ENCODE measurements at regions not wholly inside any gene's neighbourhood (a gene's known extent, or its start where the extent isn't known, plus 50 kb on each side); places are given as distances from the start of the nearest gene placed in this dataset.

DNA sequence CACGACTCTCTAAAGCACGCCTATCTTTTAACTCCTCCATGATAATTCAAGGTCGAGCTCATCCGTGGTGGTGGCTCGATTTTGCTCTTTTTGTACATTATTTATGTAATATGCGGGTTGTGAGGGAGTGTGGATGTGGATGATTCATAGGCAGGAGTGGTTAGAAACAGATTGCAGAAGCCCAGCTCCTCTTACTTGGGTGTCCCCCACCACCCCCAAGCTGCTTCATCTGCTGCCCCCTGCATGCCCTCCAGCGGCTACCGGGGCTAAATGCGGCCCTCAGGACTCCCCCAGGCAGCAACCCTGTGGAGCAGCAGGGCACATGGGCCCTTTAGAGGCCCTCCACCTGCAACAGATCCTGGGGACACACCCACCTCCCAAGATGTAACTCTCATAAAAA, 111.5 kb upstream of the SELENOK start:
- no peaks in the 10 kb centered on the region for H3K27me3 ChIP-seq (ENCODE audit: insufficient read depth in 3 of 3, low read length in 2 of 3)
- H3K4me1 ChIP-seq: no peaks in the 10 kb centered on the region
- TF ChIP-seq, protein P1, sequence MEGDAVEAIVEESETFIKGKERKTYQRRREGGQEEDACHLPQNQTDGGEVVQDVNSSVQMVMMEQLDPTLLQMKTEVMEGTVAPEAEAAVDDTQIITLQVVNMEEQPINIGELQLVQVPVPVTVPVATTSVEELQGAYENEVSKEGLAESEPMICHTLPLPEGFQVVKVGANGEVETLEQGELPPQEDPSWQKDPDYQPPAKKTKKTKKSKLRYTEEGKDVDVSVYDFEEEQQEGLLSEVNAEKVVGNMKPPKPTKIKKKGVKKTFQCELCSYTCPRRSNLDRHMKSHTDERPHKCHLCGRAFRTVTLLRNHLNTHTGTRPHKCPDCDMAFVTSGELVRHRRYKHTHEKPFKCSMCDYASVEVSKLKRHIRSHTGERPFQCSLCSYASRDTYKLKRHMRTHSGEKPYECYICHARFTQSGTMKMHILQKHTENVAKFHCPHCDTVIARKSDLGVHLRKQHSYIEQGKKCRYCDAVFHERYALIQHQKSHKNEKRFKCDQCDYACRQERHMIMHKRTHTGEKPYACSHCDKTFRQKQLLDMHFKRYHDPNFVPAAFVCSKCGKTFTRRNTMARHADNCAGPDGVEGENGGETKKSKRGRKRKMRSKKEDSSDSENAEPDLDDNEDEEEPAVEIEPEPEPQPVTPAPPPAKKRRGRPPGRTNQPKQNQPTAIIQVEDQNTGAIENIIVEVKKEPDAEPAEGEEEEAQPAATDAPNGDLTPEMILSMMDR (IDR thresholded peaks at IDR 0.05): no peak
- no peak overlapping the region for H3K27ac ChIP-seq
- ATAC-seq: no peak
- H3K4me3 ChIP-seq: no peak overlapping the region
- H3K36me3 ChIP-seq (ENCODE audit: insufficient read depth in 1 of 2, low read depth in 1 of 2): no peaks in the 10 kb centered on the region
- 73 to 81% (median 79%) methylated on average over 9 of the region's 9 CpGs for WGBS, 3 donors
- intact Hi-C loops (cut with DNase I): no loop called here
- DNase-seq: no peak
- H3K9me3 ChIP-seq: no peaks in the 10 kb centered on the region

DNA sequence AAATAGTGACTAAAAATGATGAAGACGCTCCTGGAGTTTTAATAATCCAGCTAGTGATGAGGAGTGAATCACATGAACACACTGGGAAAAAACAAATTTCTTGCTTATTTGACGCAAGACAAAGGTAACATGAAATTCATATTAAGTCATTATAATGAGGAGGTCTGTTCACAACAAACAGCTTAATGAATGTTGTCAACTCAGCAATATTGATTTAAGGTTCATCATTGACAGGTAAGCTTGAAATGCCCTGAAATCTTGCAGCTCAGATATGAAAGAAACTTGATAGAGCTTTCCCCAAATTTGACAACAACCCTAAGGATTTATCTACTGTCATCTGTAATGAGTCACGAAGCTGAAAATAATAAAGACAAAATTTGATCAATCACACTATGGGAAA, 108.1 kb upstream of the SELENOK start:
- intact Hi-C loops (cut with DNase I): no loop called here

DNA sequence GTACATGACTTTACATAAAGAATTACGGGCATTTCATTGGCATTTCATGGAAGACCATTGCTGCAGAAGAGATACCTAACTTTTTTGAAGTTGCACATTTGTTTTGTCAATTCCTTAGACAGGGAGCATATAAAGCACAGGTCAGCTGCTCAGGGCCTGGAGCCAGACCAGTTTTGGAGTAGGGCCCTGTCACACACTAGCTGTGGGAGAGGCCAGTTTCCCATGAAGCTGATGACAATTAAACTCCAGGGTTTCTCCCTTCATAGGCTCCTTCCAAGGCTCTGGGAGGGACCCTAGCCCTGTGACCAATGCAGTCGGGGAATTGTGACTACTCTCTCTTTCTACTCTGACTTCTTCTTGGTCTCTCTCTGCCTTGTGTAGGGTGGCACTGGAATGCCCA, 107.3 kb upstream of the SELENOK start:
- intact Hi-C loops (cut with DNase I): no loop called here

More for the DNA sequence above, 108.1 kb upstream of the SELENOK start:
- Histone ChIP-seq H3K9me3 (no peaks in the 10 kb centered on the region), H3K4me3 (no peak overlapping the region), H3K36me3 (ENCODE audit: insufficient read depth in 1 of 2, low read depth in 1 of 2) (no peaks in the 10 kb centered on the region), H3K27me3 (ENCODE audit: insufficient read depth in 3 of 3, low read length in 2 of 3) (no peaks in the 10 kb centered on the region), H3K4me1 (no peaks in the 10 kb centered on the region), H3K27ac (no peak overlapping the region)
- DNase-seq (no peak), ATAC-seq (no peak)
- 89 to 93% (median 92%) methylated on average over 3 of the region's 3 CpGs for WGBS, 3 donors
- TF ChIP-seq, protein P1 (IDR thresholded peaks at IDR 0.05): no peak

DNA sequence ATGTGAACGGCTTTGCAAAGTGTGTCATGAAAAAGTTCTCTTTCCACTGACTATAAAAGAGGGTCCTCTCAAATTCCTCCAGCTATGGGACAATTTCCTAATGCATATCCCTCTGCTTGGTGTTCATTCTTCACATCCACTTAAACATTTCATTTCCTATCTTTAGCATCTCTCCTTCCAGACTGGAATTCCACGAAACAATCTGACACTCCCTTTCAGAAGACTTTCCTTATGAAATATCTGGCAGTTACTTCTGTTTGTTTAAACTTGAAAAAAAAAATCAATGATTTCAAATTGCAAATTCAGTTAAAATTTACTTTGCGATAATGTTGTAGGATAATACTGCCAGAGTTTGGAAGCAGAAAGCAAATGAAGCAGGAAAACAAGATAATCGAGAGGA, 105.8 kb upstream of the SELENOK start:
- intact Hi-C loops (cut with DNase I): no loop called here
- WGBS, 3 donors: 71 to 78% (median 72%) methylated on average over 4 of the region's 4 CpGs
- DNase-seq: no peak
- no peak overlapping the region for H3K4me3 ChIP-seq
- no peaks in the 10 kb centered on the region for H3K36me3 ChIP-seq (ENCODE audit: insufficient read depth in 1 of 2, low read depth in 1 of 2)
- no peak overlapping the region for H3K27ac ChIP-seq
- TF ChIP-seq, protein P1 (IDR thresholded peaks at IDR 0.05): no peak
- H3K27me3 ChIP-seq (ENCODE audit: insufficient read depth in 3 of 3, low read length in 2 of 3): no peaks in the 10 kb centered on the region
- no peaks in the 10 kb centered on the region for H3K9me3 ChIP-seq
- no peak for ATAC-seq
- H3K4me1 ChIP-seq: no peaks in the 10 kb centered on the region

More for the DNA sequence above, 107.3 kb upstream of the SELENOK start:
- Histone ChIP-seq H3K36me3 (ENCODE audit: insufficient read depth in 1 of 2, low read depth in 1 of 2) (no peaks in the 10 kb centered on the region), H3K27me3 (ENCODE audit: insufficient read depth in 3 of 3, low read length in 2 of 3) (no peaks in the 10 kb centered on the region), H3K27ac (no peak overlapping the region), H3K4me1 (no peaks in the 10 kb centered on the region), H3K9me3 (no peaks in the 10 kb centered on the region), H3K4me3 (no peak overlapping the region)
- WGBS, 3 donors: 53 to 61% (median 54%) methylated on average over 2 of the region's 2 CpGs
- TF ChIP-seq, protein P1 (IDR thresholded peaks at IDR 0.05): no peak
- DNase-seq: no peak
- no peak for ATAC-seq

DNA sequence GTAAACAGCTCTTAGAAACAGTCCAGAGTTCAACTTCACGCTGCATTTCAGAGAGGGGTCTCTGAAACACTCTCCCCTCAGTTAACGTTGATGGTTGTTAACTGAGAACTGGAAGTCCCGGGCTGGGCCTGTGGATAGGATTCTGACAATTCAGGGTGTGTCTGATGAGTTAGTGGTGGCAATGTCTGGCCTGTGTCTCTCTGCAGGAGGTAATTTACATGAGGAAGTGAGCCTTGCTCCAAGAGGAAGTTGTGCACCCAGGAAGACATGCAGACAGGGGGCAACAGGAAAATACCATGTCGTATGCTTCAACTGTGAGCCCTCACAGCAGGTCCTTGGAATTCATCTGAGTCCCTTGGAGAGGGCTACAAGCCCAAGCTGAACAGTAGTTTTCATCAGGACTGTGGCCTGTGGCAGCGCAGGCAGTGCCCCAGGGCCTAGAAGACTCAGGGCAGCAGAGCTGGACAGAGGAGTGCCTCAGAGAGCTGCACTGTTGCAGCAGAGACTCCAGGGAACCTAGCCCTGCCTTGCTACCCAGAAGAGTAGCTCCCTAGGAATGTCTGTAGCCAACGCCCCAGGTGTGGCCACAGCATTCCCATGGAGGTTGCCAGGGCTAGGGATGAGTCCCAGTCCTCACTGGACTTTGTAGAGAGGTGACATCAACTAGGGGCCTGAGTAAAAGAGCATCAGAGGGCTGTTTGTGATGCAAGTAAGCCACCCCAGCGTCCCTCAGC, 104.6 kb upstream of the SELENOK start:
- no peaks in the 10 kb centered on the region for H3K4me1 ChIP-seq
- DNase-seq (no peak), ATAC-seq (no peak)
- no peak overlapping the region for H3K4me3 ChIP-seq
- no peak overlapping the region for H3K27ac ChIP-seq
- no peaks in the 10 kb centered on the region for H3K9me3 ChIP-seq
- H3K27me3 ChIP-seq (ENCODE audit: insufficient read depth in 3 of 3, low read length in 2 of 3): no peaks in the 10 kb centered on the region
- intact Hi-C loops (cut with DNase I): no loop called here
- WGBS, 3 donors: 65 to 70% (median 70%) methylated on average over 7 of the region's 7 CpGs
- no peaks in the 10 kb centered on the region for H3K36me3 ChIP-seq (ENCODE audit: insufficient read depth in 1 of 2, low read depth in 1 of 2)
- TF ChIP-seq, protein P1 (IDR thresholded peaks at IDR 0.05): no peak

Measured in psoas muscle (tissue), 7 donors.